ENCODE measurements at regions not wholly inside any gene's neighbourhood (a gene's known extent, or its start where the extent isn't known, plus 50 kb on each side); places are given as distances from the start of the nearest gene placed in this dataset.

DNA sequence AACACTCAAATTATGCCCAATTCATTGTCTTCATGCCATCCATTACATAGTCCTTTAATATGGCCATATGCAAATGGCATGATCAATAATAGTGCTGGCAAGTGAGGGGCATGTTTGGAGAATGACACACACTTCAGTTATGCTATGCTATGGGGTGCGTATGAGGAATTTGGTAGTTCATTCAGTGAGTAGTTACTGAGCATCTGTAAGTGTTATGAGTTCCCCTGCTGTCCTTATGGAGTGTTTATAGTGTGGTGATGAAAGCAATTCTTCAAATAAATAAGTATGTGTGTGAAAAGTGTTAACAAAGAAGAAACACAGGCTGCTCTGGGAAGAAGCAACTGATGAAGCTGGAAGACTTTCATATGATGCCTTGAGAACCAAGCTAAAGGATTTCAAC is 383.7 kb upstream of the SLC14A2 start:
- no peak for DNase-seq

DNA sequence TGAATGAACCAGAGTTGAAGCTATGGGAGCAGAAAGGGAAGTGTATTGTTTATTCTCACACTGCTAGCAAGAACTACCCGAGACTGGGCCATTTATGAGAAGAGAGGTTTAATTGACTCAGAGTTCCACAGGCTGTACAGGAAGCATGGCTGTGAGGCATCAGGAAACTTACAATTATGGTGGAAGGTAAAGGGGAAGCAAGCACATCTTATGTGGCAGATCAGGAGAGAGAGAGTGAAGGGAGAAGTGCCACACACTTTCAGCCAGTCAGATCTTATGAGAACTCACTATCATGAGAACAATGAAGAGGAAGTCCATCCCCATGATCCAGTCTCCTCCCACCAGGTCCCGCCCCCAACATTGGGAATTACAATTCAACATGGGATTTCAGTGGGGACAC is 383.2 kb upstream of the SLC14A2 start:
- DNase-seq, result no peak

DNA sequence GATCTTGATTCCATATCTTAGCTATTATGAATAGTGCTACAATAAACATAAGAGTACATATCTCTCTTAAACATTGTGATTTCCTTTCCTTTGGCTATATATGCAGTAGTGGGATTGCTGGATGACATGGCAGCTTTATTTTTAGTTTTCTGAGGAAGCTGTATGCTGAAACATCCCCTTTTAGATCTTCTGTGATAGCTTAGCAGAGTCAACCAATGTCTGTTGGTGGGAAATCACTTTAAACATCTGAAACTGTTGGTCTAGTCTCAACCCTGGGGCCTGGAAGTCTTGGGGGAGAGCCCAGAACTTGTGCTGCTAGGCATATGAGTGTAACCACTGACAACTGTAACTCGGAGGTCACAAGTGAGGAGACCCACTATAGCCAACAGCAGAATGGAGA is 378.6 kb upstream of the SLC14A2 start:
- no peak for DNase-seq

DNA sequence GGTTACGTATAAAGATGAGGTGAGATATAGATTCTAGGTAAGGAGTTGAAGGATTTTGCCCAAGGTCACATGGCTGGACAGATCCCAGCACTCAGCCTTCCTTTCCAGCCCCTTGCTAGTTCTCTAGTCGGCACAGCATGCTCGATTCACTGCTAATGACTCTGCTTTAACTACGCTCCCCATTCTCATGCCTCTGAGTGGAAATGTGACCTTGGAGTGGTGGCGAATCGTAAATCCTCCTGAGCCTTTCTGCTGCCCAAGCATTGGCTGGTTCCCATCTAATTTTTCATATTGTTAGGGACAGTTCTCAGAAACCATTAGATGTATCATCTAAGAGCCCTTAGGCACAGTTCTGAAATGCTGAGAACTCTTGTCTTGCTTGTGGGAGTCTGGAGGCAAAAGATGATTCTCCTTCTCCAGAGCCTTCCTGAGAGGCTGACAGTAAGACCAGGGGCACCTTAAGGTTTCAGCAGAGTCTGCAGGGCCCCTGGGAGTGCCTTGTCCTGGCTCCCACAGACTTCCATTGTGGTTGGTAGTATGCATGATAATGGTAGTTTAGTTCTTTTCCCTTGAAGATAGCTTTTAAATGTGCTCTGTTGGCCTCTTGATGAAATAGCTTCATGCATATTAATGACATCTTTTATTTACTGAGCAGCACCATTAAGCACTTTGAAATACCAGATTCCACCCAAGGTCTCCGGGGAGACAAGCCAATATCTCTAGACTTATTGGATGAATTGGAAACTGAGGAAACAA is 377.8 kb upstream of the SLC14A2 start:
- no peak for DNase-seq

DNA sequence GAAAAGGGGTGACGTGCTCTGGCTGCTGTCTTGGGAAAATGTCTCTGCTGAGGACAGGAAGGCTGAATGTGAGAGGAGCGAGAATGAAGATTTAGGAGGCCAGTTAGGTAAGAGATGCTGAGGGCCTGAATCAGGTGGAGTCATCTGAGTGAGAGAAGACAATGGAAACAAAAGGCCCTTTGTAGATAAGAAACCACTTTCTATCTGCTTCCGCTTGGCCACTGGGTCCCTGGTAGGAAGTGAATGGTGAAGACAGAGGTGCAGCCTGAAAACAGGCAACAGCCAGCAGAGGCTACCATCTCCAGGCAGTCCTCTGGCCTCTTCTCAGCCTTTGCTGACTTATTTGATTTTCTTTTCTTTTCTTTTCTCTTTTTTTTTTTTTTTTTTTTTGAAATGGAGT is 374.0 kb upstream of the SLC14A2 start:
- no peak for DNase-seq

DNA sequence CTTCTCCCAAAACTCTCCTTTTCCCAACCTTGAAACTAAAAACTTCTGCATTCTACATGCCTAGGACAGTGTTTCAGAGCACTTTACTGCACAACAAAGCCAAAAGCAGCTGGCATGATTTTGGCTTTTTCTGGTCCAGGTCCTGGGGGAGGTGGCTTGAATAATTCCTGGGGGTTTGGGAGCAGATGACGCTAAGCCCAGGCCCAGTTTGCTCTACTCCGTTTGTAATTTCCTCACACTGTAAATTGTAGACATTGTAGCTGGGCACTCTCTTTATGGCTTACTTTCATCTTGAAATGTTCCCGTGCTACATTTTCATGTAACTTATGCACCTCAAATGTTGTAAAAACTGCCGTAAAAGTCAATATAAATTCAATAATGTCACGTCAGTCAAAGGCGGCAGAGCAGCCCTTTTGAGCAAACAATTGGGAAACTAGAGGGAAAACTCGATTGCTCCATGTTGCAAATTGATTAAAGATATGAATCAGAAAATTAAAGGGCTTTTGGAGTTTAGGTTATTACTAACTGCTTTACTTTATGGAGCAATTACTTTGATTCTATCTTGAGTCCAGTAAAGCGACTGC is 373.2 kb upstream of the SLC14A2 start:
- no peak for DNase-seq

DNA sequence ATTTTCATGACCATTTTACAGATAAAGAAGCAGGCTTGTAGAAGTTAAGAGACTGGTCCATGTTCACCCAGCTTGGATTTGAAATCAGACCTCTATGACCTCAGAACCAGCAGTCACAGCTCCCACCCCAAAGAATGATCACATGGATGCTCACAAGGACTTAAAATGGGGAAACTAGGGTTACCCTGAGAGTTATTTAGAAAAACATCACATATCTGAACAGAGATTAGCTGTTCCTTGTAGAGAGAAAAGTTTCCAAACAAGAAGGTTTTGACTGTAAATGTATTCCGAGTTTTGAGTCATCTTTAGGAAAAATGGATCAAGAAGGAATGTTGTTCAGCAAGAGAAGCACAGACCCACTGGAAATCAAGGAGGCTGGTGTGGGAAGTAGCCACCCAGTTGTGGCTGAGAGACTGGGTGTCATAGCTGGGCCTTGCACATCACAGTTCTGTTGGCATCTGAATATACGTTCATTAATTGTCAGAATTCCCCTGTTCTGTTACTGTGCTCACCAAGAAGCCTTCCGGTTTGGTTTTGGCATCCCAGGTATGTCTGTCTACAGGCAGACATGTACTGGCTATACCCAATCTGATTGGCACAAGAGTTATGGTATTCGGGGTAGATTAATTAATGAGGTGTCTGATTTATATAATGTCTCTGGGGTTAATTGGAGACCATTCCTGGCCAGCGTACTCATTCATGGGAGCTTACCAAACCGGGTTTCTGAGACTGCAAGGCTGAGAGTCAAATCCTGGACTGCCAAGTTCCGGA is 371.8 kb upstream of the SLC14A2 start:
- no peak for DNase-seq

DNA sequence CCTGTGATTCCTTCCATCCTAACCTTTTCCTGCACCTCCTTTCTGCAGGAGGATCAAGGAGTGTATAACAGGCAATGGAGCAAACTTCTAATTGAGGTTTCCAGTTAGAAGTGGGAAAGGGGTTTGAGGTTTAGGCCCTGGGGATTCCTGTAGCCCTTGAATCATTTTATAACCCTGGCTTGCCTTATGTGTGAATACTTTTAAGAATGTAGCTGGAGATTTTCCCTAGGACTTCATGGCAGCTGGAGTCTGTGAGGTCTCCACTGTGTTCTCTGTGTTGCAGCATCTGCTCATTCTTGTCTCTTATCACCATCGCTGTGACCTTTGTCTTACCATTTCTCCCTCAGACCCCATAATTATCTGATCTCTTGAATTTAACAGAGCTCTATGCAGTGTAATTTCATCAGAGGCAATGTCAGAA is 370.2 kb upstream of the SLC14A2 start:
- no peak for DNase-seq

DNA sequence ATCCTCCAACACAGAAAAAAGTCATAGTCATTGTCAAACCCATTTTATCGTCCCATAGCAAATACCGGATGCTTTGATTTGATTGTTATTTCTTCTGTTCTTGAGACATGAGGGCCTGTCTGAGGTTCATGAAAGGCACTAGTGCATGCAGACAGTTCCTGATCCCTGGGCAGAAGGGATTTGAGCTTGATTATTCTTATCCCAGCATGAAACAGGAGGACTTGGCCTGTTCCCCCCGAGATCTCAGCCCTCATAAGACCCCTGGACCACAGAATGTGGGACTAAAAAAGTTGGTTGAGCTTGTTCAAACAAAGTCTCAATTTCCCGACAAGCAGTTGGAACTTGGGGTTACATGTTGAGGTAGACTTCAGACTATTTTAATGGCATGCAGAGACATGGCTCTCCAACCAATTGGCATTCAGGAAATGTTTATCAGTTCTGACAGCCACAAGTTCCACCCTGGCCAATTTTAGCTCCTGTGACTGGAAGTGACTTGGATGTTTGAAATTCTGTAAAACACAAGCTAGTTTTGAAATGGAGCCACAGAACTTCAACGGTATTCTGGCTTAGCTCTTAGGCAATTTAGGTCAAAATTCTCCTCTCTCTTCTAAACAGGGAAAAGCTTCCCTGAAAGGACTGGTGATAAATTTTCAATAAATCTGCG is 366.9 kb upstream of the SLC14A2 start:
- no peak for DNase-seq

DNA sequence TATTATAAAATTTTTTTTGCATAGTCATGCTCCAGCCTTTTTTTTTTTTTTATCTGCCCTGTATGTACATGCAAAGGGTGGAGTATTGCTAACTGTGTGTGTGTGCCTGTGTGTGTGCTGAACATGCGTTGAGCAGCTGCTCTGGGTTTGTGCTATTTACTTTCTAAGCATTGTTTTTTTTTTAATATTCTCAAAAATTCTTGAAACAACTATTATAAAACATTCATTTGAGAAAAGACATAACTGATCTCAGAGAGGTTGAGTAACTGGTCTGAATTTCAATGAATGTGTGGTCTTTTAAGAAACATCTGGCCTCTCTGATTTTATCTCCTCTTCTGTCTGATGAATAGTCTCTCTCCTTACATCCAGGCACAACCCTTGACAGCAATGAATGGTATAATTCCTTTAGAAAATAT is 366.0 kb upstream of the SLC14A2 start:
- no peak for DNase-seq

DNA sequence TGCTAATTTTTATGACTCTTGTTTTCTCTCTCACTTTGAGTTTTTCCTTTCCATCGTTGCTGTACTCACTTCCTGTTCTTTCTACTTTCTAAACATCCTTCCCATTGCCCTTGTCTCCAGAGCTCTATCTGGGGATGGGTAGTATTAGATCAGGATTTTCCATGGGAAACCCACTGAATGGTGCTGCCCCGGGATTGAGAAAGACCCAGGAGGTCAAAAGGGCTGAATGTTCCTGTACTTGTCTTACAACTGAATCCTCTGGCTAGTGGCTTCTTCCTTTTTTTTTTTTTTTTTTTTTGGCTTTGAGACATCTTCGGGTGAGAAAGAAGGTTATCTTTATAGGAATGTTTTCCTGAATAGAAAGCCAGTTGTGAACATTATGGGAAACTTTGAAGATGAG is 364.8 kb upstream of the SLC14A2 start:
- no peak for DNase-seq

DNA sequence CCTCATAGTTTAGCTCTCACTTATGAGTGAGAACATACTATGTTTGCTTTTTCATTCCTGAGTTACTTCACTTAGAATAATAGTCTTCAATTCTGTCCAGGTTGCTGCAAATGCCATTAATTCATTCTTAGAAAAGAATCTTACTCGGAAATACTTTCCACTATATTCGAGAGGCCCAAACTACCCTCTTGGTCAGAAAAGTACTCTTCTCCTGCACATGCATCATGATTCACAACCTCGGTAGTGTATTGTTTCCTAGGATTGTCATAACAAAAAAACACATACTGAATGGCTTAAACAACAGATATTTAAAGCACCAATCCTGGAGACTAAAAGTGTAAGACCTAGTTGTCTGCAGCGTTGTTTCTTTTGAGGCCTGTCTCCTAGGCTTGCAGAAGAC is 364.0 kb upstream of the SLC14A2 start:
- no peak for DNase-seq

DNA sequence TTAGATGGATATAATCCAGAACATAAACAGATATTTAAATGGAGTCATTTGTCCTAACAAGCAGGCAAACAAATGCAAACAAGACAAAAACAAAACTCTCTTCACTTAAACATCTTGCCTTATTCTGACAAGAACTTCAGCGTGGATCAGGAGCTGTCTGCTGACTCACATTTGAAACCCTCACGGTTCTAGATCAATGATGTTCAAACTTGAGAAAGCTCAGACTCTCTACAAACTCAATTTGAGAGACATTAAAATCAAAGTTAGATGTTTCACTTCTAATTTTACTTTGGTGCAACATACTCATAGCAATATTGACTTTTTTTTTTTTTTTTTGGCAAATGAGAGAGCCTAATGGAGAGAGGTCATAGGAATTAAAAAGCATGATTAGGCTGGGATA is 362.8 kb upstream of the SLC14A2 start:
- DNase-seq, result no peak

DNA sequence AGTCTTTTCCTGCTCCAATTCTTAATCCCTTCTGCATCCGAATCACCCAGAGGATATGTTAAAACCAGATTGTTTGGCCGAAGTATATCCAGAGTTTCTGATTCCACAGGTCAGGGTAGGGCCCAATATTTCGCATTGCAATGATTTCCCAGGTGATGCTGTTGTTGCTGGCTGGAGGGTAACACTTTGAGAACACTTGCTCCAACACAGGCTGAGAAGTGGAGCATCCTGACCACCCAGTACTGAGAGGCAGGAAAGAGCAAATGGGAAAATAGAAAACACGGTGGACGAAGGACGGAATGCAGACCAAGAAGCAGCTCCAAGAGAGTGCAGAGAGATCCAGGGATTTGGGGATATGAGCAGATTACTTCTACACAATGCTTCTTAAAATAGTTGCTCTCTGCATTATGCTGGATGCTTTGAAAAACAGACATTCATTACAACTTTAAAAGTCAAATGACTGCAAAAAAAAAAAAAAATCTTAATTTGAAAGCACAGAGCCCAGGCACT is 362.2 kb upstream of the SLC14A2 start:
- no peak for DNase-seq

DNA sequence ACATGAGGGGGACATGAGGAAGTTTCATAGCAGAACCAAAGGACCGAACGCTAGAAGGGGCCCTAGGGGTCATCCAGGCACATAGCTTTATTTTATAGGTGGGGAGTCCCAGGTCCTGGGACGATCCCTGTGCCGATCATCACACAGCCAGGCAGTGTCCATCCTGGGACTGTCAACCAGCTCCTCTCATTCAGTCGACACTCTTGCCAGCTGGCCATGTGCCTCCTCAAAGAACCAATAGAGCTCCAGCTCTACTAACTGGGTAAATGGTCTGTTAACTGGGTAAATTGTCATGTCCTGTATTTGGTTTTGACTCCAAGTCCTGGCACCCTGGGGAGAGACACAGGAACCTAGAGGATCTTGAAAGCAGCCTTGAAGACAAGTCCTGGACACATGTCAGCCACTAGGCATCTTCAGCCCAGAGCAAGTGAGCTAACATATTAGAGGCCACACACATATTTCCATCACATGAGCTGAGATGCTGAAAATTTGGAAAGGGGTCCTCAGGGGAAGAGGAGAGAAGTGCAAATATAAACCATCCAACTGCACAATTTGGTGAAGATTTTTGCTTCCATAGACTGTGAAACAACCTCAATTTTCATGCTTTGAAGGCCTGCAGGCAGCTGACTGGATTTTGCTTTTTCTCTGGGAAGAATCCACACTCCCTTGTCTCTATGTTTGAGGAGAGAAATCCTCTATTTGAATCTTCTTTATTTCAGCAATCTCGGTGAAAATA is 361.1 kb upstream of the SLC14A2 start:
- DNase-seq, result no peak

DNA sequence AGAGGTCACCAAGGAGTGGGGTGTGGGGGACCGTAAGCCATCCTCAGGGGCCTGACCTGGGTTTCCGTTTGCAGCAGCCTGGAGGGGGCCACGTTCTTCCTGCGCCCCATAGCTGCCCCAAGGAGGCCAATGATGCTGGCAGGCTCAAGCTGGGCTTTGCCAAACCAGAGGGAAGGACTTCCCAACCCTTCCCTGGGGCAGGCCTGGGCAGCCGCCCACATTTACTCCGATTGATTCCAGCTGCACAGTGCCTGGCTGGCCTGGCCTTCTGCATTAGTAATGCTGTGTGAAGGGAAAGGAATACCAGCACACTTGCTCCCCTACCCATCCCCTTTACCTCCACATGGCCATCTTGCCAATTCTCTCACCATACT is 360.6 kb upstream of the SLC14A2 start:
- no peak for DNase-seq

DNA sequence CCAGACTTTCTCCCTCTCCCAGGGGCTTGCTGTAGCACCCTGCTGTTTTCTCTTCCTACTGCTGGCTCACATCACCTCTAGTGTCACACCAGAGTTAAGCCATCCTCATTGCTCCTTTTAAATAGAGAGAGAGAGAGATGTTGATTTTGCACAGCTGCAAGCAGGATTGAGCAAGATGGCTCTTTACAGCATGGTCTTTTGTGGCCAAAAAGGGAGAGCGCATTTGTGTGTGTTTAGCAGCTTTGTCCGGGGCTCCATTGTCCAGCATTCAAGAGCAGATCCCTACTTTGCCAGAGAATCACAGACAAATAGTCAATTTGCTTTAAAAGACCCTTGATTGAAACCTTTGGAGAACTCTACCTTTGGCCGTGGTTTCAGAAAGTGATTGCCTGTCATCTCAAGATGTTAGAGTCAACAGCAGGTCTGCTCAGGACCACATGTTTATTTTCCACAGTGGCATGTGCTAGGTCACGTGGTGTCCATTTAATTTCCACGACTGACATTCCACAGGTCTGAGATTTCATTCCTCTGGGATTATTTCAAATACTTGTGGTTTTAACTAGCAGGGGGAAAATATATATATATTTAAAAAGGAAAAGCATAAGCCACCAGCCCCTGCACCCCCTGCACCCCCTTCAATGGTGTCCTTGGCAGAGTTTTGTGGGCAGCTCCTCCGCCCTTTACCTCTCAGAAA is 359.9 kb upstream of the SLC14A2 start:
- no peak for DNase-seq

DNA sequence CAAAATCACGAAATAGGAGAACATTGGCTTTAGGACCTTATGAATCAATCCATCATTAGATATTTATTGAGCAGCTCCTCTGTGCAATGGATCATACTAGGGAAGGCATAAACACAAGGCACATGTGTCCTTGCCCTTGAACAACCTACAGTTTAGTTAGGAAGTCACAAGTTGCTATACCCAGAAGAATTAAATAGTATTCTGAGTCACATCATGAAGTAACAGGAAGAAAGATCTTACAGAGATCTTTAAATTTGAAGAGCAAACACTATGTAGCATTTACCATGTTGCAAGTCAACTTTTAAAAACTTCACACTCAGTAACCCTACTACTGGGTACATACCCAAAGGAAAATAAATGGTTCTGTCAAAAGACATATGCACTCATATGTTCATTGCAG is 355.2 kb upstream of the SLC14A2 start:
- DNase-seq, result no peak

DNA sequence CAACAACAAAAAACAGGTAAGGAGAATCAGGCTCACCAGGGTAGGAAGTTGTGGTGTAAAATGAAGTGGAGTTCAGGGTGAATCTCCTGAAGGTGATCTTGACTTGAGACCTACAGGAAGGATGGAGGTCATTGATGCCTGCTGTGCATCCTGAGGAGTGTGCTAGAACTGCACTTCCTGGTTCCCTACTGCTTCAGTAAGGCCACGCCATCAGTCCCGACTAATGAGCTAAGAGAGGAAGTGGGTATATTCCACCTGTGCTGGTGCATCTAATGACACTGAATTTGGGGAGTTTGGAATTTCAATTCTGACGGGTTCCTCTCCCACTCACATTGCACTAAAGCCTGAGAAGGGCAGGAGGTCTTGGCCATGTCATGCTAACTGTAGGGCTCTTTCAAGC is 349.3 kb upstream of the SLC14A2 start:
- DNase-seq, result no peak

DNA sequence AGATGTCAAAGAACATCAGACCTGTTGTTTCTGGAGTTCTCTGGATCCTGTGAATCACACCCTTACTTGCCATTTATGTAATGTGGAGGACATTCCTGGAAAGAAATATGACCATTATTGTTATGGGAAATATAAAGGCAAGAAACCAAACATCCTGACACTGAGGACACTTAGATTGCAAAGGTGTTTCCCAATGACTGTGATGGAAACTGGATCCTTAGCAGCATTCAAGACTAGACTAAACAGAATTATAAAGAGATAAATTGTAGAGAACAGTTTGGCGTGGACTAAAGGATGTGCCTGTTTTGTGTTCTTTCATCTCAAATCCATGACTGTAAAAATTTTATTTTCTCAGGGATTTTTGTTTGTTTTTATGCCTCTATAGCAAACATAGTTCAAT is 347.7 kb upstream of the SLC14A2 start:
- no peak for DNase-seq

DNA sequence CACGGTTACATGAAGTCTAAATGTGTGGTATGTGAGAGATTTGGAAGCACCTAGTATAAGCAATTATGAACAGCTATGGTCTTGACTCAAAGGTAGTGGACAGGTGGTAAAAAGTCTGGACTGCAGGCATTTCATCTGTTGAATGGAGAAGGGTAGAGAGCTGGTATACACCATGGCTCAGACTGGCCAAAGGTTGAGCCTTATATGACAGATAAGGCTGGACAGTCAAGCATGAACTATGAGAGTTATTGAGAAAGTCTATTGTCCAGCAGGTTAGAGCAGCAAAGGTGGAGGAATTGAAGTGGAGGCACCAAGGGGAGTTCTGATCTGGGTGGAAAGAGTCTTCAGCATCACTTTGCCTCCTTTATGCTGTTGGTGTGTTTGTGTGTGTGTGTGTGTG is 346.7 kb upstream of the SLC14A2 start:
- DNase-seq, result no peak

DNA sequence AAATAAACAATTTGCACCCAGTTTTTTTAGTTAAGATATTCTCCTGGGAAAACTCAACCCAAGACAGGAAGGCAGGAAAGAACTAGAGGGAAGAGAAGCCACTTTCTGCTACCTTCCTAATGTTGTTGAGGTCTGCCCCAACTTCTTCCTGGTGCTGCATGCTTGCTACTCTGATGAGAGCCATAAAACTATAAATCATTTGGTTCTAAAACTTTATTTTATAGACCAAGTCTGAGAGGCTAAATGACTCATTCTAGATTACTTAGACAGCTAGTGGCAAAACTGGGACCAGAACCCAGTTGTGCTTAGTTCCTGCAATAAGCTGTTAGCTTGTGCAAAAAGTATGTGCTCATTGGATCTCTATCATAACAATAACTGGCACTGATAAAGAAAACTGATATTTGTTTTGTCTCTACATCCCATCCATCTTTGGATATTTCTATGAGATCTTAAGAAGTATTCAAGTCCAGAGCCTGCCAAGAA is 344.9 kb upstream of the SLC14A2 start:
- no peak for DNase-seq
